GM03348 (cell line): ENCODE measurements at regions not wholly inside any gene's neighbourhood (a gene's known extent, or its start where the extent isn't known, plus 50 kb on each side); places are given as distances from the start of the nearest gene placed in this dataset.

ENCODE experiments used
- DNase-seq: peaks from one replicate; pipeline ENCODE4 v3.0.0; 2012; ENCODE audit warnings: low spot score

- DNase-seq = no peak
Observed at GRCh38 chr4:32435308-32435707, 1715.1 kb downstream of the PCDH7 start.

GRCh38 chr4:32436816-32437215 lies 1716.6 kb downstream of the PCDH7 start:
- DNase-seq = no peak

- DNase-seq = no peak
Observed at GRCh38 chr4:32440391-32440790, 1720.2 kb downstream of the PCDH7 start.

- DNase-seq = no peak
Observed at GRCh38 chr4:32454482-32454881, 1734.3 kb downstream of the PCDH7 start.

- DNase-seq = no peak
Observed at GRCh38 chr4:32455231-32455630, 1735.1 kb downstream of the PCDH7 start.

GRCh38 chr4:32460972-32461371 lies 1740.8 kb downstream of the PCDH7 start:
- DNase-seq = no peak

- DNase-seq = peak; percentile 24
Observed at GRCh38 chr4:32462944-32463343, 1742.8 kb downstream of the PCDH7 start.

- no peak for DNase-seq
Observed at GRCh38 chr4:32470087-32470585, 1750.0 kb downstream of the PCDH7 start.

- DNase-seq = no peak
Observed at GRCh38 chr4:32472918-32473317, 1752.7 kb downstream of the PCDH7 start.

GRCh38 chr4:32475710-32476109 lies 1755.5 kb downstream of the PCDH7 start:
- no peak for DNase-seq

- no peak for DNase-seq
Observed at GRCh38 chr4:32477518-32477917, 1757.3 kb downstream of the PCDH7 start.

GRCh38 chr4:32485956-32486355 lies 1765.8 kb downstream of the PCDH7 start:
- DNase-seq = no peak

- no peak for DNase-seq
Observed at GRCh38 chr4:32488690-32489089, 1768.5 kb downstream of the PCDH7 start.

GRCh38 chr4:32499171-32499570 lies 1779.0 kb downstream of the PCDH7 start:
- DNase-seq = no peak

GRCh38 chr4:32503241-32503640 lies 1783.1 kb downstream of the PCDH7 start:
- no peak for DNase-seq

GRCh38 chr4:32506067-32506466 lies 1785.9 kb downstream of the PCDH7 start:
- no peak for DNase-seq

GRCh38 chr4:32519060-32519459 lies 1798.9 kb downstream of the PCDH7 start:
- no peak for DNase-seq

GRCh38 chr4:32525420-32525819 lies 1805.3 kb downstream of the PCDH7 start:
- no peak for DNase-seq

GRCh38 chr4:32544846-32545245 lies 1824.7 kb downstream of the PCDH7 start:
- DNase-seq = no peak

- DNase-seq = no peak
Observed at GRCh38 chr4:32551943-32552342, 1831.8 kb downstream of the PCDH7 start.

GRCh38 chr4:32560306-32560705 lies 1840.1 kb downstream of the PCDH7 start:
- DNase-seq = peak; percentile 3

GRCh38 chr4:32562010-32562409 lies 1841.8 kb downstream of the PCDH7 start:
- DNase-seq = no peak

GRCh38 chr4:32564626-32565025 lies 1844.5 kb downstream of the PCDH7 start:
- no peak for DNase-seq

GRCh38 chr4:32569861-32570260 lies 1849.7 kb downstream of the PCDH7 start:
- no peak for DNase-seq

- no peak for DNase-seq
Observed at GRCh38 chr4:32572366-32572765, 1852.2 kb downstream of the PCDH7 start.
